ENCODE measurements at regions not wholly inside any gene's neighbourhood (a gene's known extent, or its start where the extent isn't known, plus 50 kb on each side); places are given as distances from the start of the nearest gene placed in this dataset.

GRCh38 chr16:73219176-73219575 is 171.2 kb upstream of the ZFHX3 start:
- TF ChIP-seq CTCF (IDR thresholded peaks at IDR 0.05; ENCODE audit: low read depth, low read length) (no peak), EZH2phosphoT487 (IDR thresholded peaks at IDR 0.05; ENCODE audit: low read depth) (no peak)
